SK-N-SH (cell line): ENCODE measurements at regions not wholly inside any gene's neighbourhood (a gene's known extent, or its start where the extent isn't known, plus 50 kb on each side); places are given as distances from the start of the nearest gene placed in this dataset.

ENCODE experiments used
- FOXJ3 ChIP-seq: sonication (generic); formaldehyde crosslinking; IDR thresholded peaks from 2 replicates; pipeline ENCODE4 v1.5.1; 2020; ENCODE audit warnings: mild to moderate bottlenecking, missing genetic modification reagents
- FOXM1 ChIP-seq: IDR thresholded peaks from 2 replicates; pipeline ENCODE4 v1.4.0; 2012; ENCODE audit warnings: low read depth, mild to moderate bottlenecking
- JUND ChIP-seq: IDR thresholded peaks from 2 replicates; pipeline ENCODE4 v1.4.0; 2012
- SIN3A ChIP-seq: IDR thresholded peaks from 2 replicates; pipeline ENCODE4 v1.6.1; 2012; ENCODE audit warnings: low read depth, mild to moderate bottlenecking, low read length, moderate library complexity, borderline replicate concordance
- TAF1 ChIP-seq: IDR thresholded peaks from 2 replicates; pipeline ENCODE4 v1.6.1; 2012; ENCODE audit warnings: low read depth, mild to moderate bottlenecking, low read length, moderate library complexity, borderline replicate concordance
- TF ChIP-seq, protein P1 (sequence below): fragments of 200-600 bp; sonication (generic); IDR thresholded peaks from 2 replicates; pipeline ENCODE4 v1.6.1; 2017; ENCODE audit warnings: antibody characterized with exemption, mild to moderate bottlenecking, moderate library complexity
- TF ChIP-seq, protein P2 (sequence below): IDR thresholded peaks from 2 replicates; pipeline ENCODE4 v1.4.0; 2012; ENCODE audit warnings: low read depth, borderline replicate concordance

DNA sequence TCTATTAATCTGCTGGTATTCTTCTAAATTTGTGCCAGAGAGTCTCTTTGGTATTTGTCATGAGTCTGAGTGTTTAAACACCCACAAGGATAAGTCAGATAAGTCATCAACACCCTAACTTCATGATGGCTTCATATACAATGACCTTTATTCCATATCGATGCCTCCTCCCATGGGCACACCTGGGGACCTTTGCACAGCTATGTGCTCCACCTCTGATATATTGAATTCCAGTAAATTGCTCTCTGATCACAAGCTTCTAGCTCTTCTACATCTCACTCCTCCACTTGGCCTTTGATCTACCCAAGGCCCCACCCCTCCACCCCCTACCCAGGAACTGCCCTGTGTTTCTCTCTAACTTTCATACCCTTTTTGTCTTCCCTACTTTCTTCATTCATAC is 102.7 kb upstream of the MIER3 start:
- TF ChIP-seq JUND (no peak), SIN3A (no peak), FOXM1 (no peak), TAF1 (no peak), FOXJ3 (CRISPR knock-in tag) (no peak)
- TF ChIP-seq, protein P1, sequence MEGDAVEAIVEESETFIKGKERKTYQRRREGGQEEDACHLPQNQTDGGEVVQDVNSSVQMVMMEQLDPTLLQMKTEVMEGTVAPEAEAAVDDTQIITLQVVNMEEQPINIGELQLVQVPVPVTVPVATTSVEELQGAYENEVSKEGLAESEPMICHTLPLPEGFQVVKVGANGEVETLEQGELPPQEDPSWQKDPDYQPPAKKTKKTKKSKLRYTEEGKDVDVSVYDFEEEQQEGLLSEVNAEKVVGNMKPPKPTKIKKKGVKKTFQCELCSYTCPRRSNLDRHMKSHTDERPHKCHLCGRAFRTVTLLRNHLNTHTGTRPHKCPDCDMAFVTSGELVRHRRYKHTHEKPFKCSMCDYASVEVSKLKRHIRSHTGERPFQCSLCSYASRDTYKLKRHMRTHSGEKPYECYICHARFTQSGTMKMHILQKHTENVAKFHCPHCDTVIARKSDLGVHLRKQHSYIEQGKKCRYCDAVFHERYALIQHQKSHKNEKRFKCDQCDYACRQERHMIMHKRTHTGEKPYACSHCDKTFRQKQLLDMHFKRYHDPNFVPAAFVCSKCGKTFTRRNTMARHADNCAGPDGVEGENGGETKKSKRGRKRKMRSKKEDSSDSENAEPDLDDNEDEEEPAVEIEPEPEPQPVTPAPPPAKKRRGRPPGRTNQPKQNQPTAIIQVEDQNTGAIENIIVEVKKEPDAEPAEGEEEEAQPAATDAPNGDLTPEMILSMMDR: no peak
- TF ChIP-seq, protein P2, sequence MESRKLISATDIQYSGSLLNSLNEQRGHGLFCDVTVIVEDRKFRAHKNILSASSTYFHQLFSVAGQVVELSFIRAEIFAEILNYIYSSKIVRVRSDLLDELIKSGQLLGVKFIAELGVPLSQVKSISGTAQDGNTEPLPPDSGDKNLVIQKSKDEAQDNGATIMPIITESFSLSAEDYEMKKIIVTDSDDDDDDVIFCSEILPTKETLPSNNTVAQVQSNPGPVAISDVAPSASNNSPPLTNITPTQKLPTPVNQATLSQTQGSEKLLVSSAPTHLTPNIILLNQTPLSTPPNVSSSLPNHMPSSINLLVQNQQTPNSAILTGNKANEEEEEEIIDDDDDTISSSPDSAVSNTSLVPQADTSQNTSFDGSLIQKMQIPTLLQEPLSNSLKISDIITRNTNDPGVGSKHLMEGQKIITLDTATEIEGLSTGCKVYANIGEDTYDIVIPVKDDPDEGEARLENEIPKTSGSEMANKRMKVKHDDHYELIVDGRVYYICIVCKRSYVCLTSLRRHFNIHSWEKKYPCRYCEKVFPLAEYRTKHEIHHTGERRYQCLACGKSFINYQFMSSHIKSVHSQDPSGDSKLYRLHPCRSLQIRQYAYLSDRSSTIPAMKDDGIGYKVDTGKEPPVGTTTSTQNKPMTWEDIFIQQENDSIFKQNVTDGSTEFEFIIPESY: no peak
